Mesenchymal stem cell (in vitro differentiated cells and primary cell): ENCODE measurements at regions not wholly inside any gene's neighbourhood (a gene's known extent, or its start where the extent isn't known, plus 50 kb on each side); places are given as distances from the start of the nearest gene placed in this dataset.

ENCODE experiments used
- DNase-seq: peaks from one replicate; pipeline ENCODE4 v3.0.0-alpha.2; 2013
- H2AFZ ChIP-seq: one replicate; pipeline ENCODE4 v1.6.1; 2013; ENCODE audit warnings: low read depth, mild to moderate bottlenecking, control low read depth, inconsistent platforms, low read length, moderate library complexity
- H2AK5ac ChIP-seq: 2 replicates; pipeline ENCODE4 v1.6.1; 2013; ENCODE audit warnings: low read length, moderate library complexity, mild to moderate bottlenecking, inconsistent platforms; ENCODE audit not compliant: severe bottlenecking
- H2BK120ac ChIP-seq: one replicate; pipeline ENCODE4 v1.6.1; 2013; ENCODE audit warnings: low read depth, mild to moderate bottlenecking, inconsistent platforms, low read length, moderate library complexity
- H2BK12ac ChIP-seq, 2 experiments: one replicate each; pipeline ENCODE4 v1.6.1; 2013; ENCODE audit warnings: inconsistent platforms in 2 of 2, low read length in 2 of 2, mild to moderate bottlenecking in 2 of 2, moderate library complexity in 2 of 2, control low read depth in 1 of 2
- H2BK15ac ChIP-seq: one replicate; pipeline ENCODE4 v1.6.1; 2013; ENCODE audit warnings: mild to moderate bottlenecking, low read depth, inconsistent platforms; ENCODE audit not compliant: poor library complexity, severe bottlenecking
- H2BK5ac ChIP-seq: 2 replicates; pipeline ENCODE4 v1.6.1; 2013; ENCODE audit warnings: low read depth, mild to moderate bottlenecking, low read length, control low read depth, inconsistent platforms; ENCODE audit not compliant: poor library complexity, severe bottlenecking
- H3K14ac ChIP-seq, 2 experiments: one replicate each; pipeline ENCODE4 v1.6.1; 2013; ENCODE audit warnings: inconsistent platforms in 2 of 2, low read length in 2 of 2, control low read depth in 1 of 2, mild to moderate bottlenecking in 1 of 2, moderate library complexity in 1 of 2
- H3K18ac ChIP-seq, 2 experiments: one replicate each; pipeline ENCODE4 v1.6.1; 2013; ENCODE audit warnings: inconsistent platforms in 2 of 2, low read length in 2 of 2, control low read depth in 1 of 2, low read depth in 1 of 2, mild to moderate bottlenecking in 1 of 2
- H3K23ac ChIP-seq, 2 experiments: one replicate each; pipeline ENCODE4 v1.6.1; 2013; ENCODE audit warnings: inconsistent platforms in 2 of 2, low read length in 2 of 2, mild to moderate bottlenecking in 2 of 2, moderate library complexity in 2 of 2, control low read depth in 1 of 2
- H3K27ac ChIP-seq: 2 replicates; pipeline ENCODE4 v1.5.1; 2013; ENCODE audit warnings: mild to moderate bottlenecking, moderate library complexity, low read length, control low read depth, inconsistent platforms; ENCODE audit not compliant: poor library complexity, severe bottlenecking
- H3K27me3 ChIP-seq, 2 experiments: 2 replicates each; pipeline versions ENCODE4 v1.6.1 to v1.7.0; 2013; ENCODE audit warnings: low read length in 2 of 2, mild to moderate bottlenecking in 2 of 2, moderate library complexity in 2 of 2, control low read depth in 1 of 2, inconsistent platforms in 1 of 2; ENCODE audit not compliant: control insufficient read depth in 1 of 2, insufficient read depth in 1 of 2
- H3K36me3 ChIP-seq, 2 experiments: 2 replicates each; pipeline versions ENCODE4 v1.6.1 to v1.7.0; 2013; ENCODE audit warnings: low read length in 2 of 2, control low read depth in 1 of 2, inconsistent platforms in 1 of 2, low read depth in 1 of 2, mild to moderate bottlenecking in 1 of 2; ENCODE audit not compliant: insufficient read depth in 2 of 2, control insufficient read depth in 1 of 2
- H3K4ac ChIP-seq, 2 experiments: one replicate each; pipeline ENCODE4 v1.6.1; 2013; ENCODE audit warnings: inconsistent platforms in 2 of 2, low read length in 2 of 2, mild to moderate bottlenecking in 2 of 2, moderate library complexity in 2 of 2, control low read depth in 1 of 2, low read depth in 1 of 2
- H3K4me1 ChIP-seq: 2 replicates; pipeline ENCODE4 v1.6.1; 2013; ENCODE audit warnings: low read depth, low read length, control low read depth; ENCODE audit not compliant: control insufficient read depth, insufficient read depth
- H3K4me2 ChIP-seq: 2 replicates; pipeline ENCODE4 v1.6.1; 2013; ENCODE audit warnings: low read length, mild to moderate bottlenecking, inconsistent platforms; ENCODE audit not compliant: poor library complexity, severe bottlenecking
- H3K4me3 ChIP-seq, 2 experiments: 2 replicates each; pipeline versions ENCODE4 v1.5.1 to v1.7.0; 2013; ENCODE audit warnings: low read length in 2 of 2, mild to moderate bottlenecking in 2 of 2, control low read depth in 1 of 2, low read depth in 1 of 2; ENCODE audit not compliant: insufficient read depth in 1 of 2
- H3K79me1 ChIP-seq: replicated peaks from 2 replicates; pipeline ENCODE4 v1.6.1; 2013; ENCODE audit warnings: mild to moderate bottlenecking, control low read depth, low read length, inconsistent platforms; ENCODE audit not compliant: poor library complexity, severe bottlenecking
- H3K9ac ChIP-seq: 2 replicates; pipeline ENCODE4 v1.7.0; 2013; ENCODE audit warnings: mild to moderate bottlenecking, low read length, moderate library complexity
- H3K9me3 ChIP-seq: 2 replicates; pipeline ENCODE4 v1.7.0; 2013; ENCODE audit warnings: mild to moderate bottlenecking, low read length; ENCODE audit not compliant: control insufficient read depth
- H4K8ac ChIP-seq: one replicate; pipeline ENCODE4 v1.6.1; 2013; ENCODE audit warnings: inconsistent platforms, mild to moderate bottlenecking, low read length, moderate library complexity
- H4K91ac ChIP-seq: one replicate; pipeline ENCODE4 v1.6.1; 2013; ENCODE audit warnings: mild to moderate bottlenecking, low read length, inconsistent platforms
- WGBS: methylation state at CpG from one replicate; pipeline ENCODE4 v1.1.7; 2013; ENCODE audit warnings: mixed read lengths; 5-methylcytosine and 5-hydroxymethylcytosine counted together

DNA sequence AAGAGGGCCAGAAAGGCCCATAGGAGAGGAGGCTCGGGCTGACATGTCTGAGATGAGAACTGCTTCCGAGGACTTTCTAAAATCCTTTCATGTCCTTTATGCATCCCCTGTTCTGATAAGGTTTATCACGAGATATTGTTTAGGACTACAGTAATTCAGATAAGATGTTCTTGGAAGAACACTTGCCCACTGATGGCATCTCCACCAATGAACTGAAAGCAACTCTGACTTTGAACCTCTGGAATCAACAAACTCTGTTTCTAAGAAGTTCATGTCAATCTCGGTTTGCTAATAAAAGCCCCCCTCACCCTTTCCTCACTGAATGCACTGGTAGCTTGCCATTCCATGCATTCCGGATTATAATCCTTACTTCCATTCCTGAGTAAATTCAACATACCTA lies 90.9 kb downstream of the FGF9 start:
- 78% methylated on average over 5 of the region's 5 CpGs for WGBS
- H3K4me1 ChIP-seq: peaks cover 6% of the 10 kb centered on the region
- H4K8ac ChIP-seq: no peak overlapping the region
- no peaks in the 10 kb centered on the region for H3K36me3 ChIP-seq
- no peak overlapping the region for H2BK120ac ChIP-seq
- no peak overlapping the region for H3K27ac ChIP-seq
- no peak overlapping the region for H2BK15ac ChIP-seq
- H2BK12ac ChIP-seq: no peak overlapping the region
- no peaks in the 10 kb centered on the region for H3K27me3 ChIP-seq
- no peak overlapping the region for H2AK5ac ChIP-seq
- no peaks in the 10 kb centered on the region for H3K79me1 ChIP-seq
- H4K91ac ChIP-seq: no peak overlapping the region
- H2AFZ ChIP-seq: no peak overlapping the region
- no peak overlapping the region for H3K9ac ChIP-seq
- H3K4ac ChIP-seq: no peak overlapping the region
- no peak overlapping the region for H3K18ac ChIP-seq
- no peak overlapping the region for H3K4me3 ChIP-seq
- no peak overlapping the region for H3K14ac ChIP-seq
- no peak overlapping the region for H3K4me2 ChIP-seq
- H3K9me3 ChIP-seq: no peaks in the 10 kb centered on the region
- H3K23ac ChIP-seq: no peak overlapping the region
- H2BK5ac ChIP-seq: no peak overlapping the region
- DNase-seq: no peak

DNA sequence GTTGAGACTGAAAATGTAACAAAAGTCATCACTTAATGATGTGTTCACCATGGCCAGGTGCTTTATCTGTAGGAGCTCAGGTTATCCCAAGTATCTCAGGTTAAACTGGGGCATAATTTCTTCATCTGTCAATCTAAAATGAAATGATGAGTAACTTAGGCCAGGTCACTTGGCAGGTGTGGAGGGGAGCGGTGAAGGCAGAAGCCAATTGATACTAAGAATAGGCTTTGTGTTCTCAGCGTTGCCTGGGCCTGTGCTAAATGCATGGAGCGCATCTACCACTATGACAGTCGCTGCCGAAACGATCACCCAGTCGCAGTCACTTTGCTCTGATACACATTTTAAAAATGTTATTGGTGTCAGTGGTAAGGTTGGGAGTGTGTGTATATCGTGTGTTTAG lies 91.6 kb downstream of the FGF9 start:
- DNase-seq: no peak
- no peak overlapping the region for H2BK12ac ChIP-seq
- peaks cover 2% of the 10 kb centered on the region for H3K9me3 ChIP-seq

DNA sequence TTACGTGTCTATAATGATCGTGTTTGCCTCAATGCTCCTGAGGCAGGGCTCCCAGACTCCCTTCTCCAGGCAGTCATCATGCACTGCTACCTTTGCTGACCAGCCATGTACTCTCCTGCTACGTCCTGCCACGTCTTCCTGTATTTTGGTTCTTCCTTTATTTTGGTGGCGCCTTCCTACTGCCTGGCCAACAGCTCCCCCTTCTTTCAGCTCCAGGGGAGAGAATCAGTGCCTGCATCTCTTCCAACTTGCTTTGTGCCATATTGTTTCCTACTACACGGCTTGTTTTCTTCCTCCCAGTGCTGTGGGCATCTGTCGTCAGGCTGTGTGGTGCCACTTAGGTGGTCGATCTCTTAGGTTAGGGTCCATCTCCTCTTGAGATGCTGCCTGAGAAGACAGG lies 96.2 kb downstream of the FGF9 start:
- H3K4me3 ChIP-seq: no peak overlapping the region
- no peaks in the 10 kb centered on the region for H3K79me1 ChIP-seq
- no peak overlapping the region for H3K4me2 ChIP-seq
- H2AK5ac ChIP-seq: no peak overlapping the region
- H2BK15ac ChIP-seq: no peak overlapping the region
- H4K91ac ChIP-seq: no peak overlapping the region
- H4K8ac ChIP-seq: no peak overlapping the region
- peaks cover 31% of the 10 kb centered on the region for H3K9me3 ChIP-seq
- H2BK12ac ChIP-seq: no peak overlapping the region
- no peaks in the 10 kb centered on the region for H3K36me3 ChIP-seq
- no peak for DNase-seq
- H3K18ac ChIP-seq: no peak overlapping the region
- H3K4ac ChIP-seq: no peak overlapping the region
- H2BK5ac ChIP-seq: no peak overlapping the region
- H2AFZ ChIP-seq: no peak overlapping the region
- no peaks in the 10 kb centered on the region for H3K27me3 ChIP-seq
- WGBS: 75% methylated on average over 7 of the region's 8 CpGs
- H3K27ac ChIP-seq: no peak overlapping the region
- H3K23ac ChIP-seq: no peak overlapping the region
- no peaks in the 10 kb centered on the region for H3K4me1 ChIP-seq
- H3K9ac ChIP-seq: no peak overlapping the region
- H2BK120ac ChIP-seq: no peak overlapping the region
- no peak overlapping the region for H3K14ac ChIP-seq

More for the DNA sequence above, 91.6 kb downstream of the FGF9 start:
- no peak overlapping the region for H2BK15ac ChIP-seq
- WGBS: 92% methylated on average over 8 of the region's 8 CpGs
- no peak overlapping the region for H4K8ac ChIP-seq
- no peak overlapping the region for H2AFZ ChIP-seq
- no peaks in the 10 kb centered on the region for H3K79me1 ChIP-seq
- H3K18ac ChIP-seq: no peak overlapping the region
- H3K4me3 ChIP-seq: no peak overlapping the region
- no peak overlapping the region for H4K91ac ChIP-seq
- H3K4me2 ChIP-seq: no peak overlapping the region
- H3K9ac ChIP-seq: no peak overlapping the region
- H3K23ac ChIP-seq: no peak overlapping the region
- no peak overlapping the region for H3K27ac ChIP-seq
- H2AK5ac ChIP-seq: no peak overlapping the region
- H3K4ac ChIP-seq: no peak overlapping the region
- no peaks in the 10 kb centered on the region for H3K27me3 ChIP-seq
- H2BK5ac ChIP-seq: no peak overlapping the region
- no peak overlapping the region for H3K14ac ChIP-seq
- H3K4me1 ChIP-seq: peaks cover 6% of the 10 kb centered on the region
- H3K36me3 ChIP-seq: no peaks in the 10 kb centered on the region
- H2BK120ac ChIP-seq: no peak overlapping the region

DNA sequence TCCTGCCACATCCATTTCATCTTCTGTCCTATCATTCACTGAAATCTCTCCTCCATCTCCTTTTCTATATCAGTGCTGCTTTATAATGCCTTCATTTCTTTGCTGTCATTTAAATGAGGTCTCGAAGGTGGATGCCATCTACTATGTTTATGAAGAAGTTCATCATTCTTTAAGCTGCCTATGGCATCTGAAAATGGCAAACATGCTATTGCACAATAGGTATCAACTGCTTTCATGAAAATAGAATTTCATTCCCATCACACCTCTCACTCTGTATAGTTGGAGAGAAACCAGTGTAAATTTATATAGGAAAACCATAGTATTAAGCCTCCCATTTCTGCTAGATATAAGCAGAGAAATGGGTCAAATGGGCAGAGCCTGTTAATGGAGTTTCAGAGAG lies 100.2 kb downstream of the FGF9 start:
- H3K27ac ChIP-seq: no peak overlapping the region
- H3K4me1 ChIP-seq: no peaks in the 10 kb centered on the region
- H2BK5ac ChIP-seq: no peak overlapping the region
- H3K4me3 ChIP-seq: no peak overlapping the region
- H3K9ac ChIP-seq: no peak overlapping the region
- H3K36me3 ChIP-seq: no peaks in the 10 kb centered on the region
- no CpG with 5 or more reads among the region's 1 CpG for WGBS
- H4K91ac ChIP-seq: no peak overlapping the region
- peaks cover 34% of the 10 kb centered on the region for H3K9me3 ChIP-seq
- DNase-seq: no peak
- no peak overlapping the region for H2BK12ac ChIP-seq
- H2AK5ac ChIP-seq: no peak overlapping the region
- H3K27me3 ChIP-seq: peaks cover 0 to 3% of the 10 kb centered on the region in 2 experiments
- H3K14ac ChIP-seq: no peak overlapping the region
- H3K4me2 ChIP-seq: no peak overlapping the region
- no peak overlapping the region for H3K4ac ChIP-seq
- no peak overlapping the region for H3K18ac ChIP-seq
- no peak overlapping the region for H2BK15ac ChIP-seq
- no peak overlapping the region for H2BK120ac ChIP-seq
- no peak overlapping the region for H2AFZ ChIP-seq
- no peak overlapping the region for H3K23ac ChIP-seq
- H4K8ac ChIP-seq: no peak overlapping the region
- H3K79me1 ChIP-seq: no peaks in the 10 kb centered on the region
